Panc1 (cell line): ENCODE measurements at regions not wholly inside any gene's neighbourhood (a gene's known extent, or its start where the extent isn't known, plus 50 kb on each side); places are given as distances from the start of the nearest gene placed in this dataset.

Experiments
- ATAC-seq: fragments of 200-7000 bp; cut with Tn5 transposase; 2 replicates; pipeline ENCODE4 v1.9.1; 2020; ENCODE audit warnings: mild to moderate bottlenecking, moderate library complexity
- BruUV-seq: library from RNA; stranded (reverse); fragments of 400-500 nt; replicated peaks from 2 replicates; lab custom pipeline; 2021; lab: Mats Ljungman, UMichigan
- CTCF ChIA-PET: fragments of 300-600 bp; sonication (Branson Sonifier 250); formaldehyde crosslinking; loops from one replicate; lab custom pipeline; 2022; ENCODE audit warnings: antibody characterized with exemption; lab: Charles Lee
- POLR2A ChIA-PET: fragments of 300-600 bp; sonication (Branson Sonifier 250); formaldehyde crosslinking; loops from one replicate; lab custom pipeline; 2022; ENCODE audit warnings: antibody characterized with exemption; lab: Charles Lee
- DNase-seq: peaks from one replicate; pipeline ENCODE4 v3.0.0-alpha.2; 2010; ENCODE audit warnings: low read depth, low spot score
- H3K27ac ChIP-seq: 2 replicates; pipeline ENCODE4 v1.5.1; 2011; ENCODE audit warnings: mild to moderate bottlenecking, low read length, inconsistent platforms
- H3K27me3 ChIP-seq: fragments of 200-500 bp; sonication (Bioruptor generic); 2 replicates; pipeline ENCODE4 v1.6.0; 2014; ENCODE audit warnings: low read length, inconsistent platforms; ENCODE audit not compliant: control insufficient read depth, insufficient read depth
- H3K36me3 ChIP-seq: fragments of 200-500 bp; sonication (Bioruptor generic); 2 replicates; pipeline ENCODE4 v1.5.1; 2014; ENCODE audit warnings: inconsistent platforms, mild to moderate bottlenecking, low read length, moderate library complexity; ENCODE audit not compliant: control insufficient read depth, insufficient read depth
- H3K4me1 ChIP-seq: 2 replicates; pipeline ENCODE4 v1.5.1; 2011; ENCODE audit warnings: inconsistent platforms, mild to moderate bottlenecking, low read length, moderate library complexity; ENCODE audit not compliant: control insufficient read depth, insufficient read depth
- H3K4me3 ChIP-seq, 2 experiments: 2 replicates each; pipeline ENCODE4 v1.5.1; 2011 to 2012; ENCODE audit warnings: low read depth in 2 of 2, low read length in 2 of 2, mild to moderate bottlenecking in 2 of 2, inconsistent platforms in 1 of 2, moderate library complexity in 1 of 2
- H3K9me3 ChIP-seq: fragments of 200-500 bp; sonication (Bioruptor generic); 2 replicates; pipeline ENCODE4 v1.5.1; 2014; ENCODE audit warnings: low read depth, mild to moderate bottlenecking, inconsistent platforms, low read length, moderate library complexity; ENCODE audit not compliant: control insufficient read depth, insufficient read depth
- POLR2AphosphoS5 ChIP-seq: IDR thresholded peaks from 2 replicates; pipeline ENCODE4 v1.6.1; 2012; ENCODE audit warnings: mild to moderate bottlenecking, low read depth, low read length, moderate library complexity
- SIN3A ChIP-seq: IDR thresholded peaks from 2 replicates; pipeline ENCODE4 v1.6.1; 2012; ENCODE audit warnings: low read depth, mild to moderate bottlenecking, low read length, moderate library complexity, borderline replicate concordance; ENCODE audit not compliant: insufficient read depth
- TCF7L2 ChIP-seq: IDR thresholded peaks from 2 replicates; pipeline ENCODE4 v1.6.1; 2011; ENCODE audit warnings: mild to moderate bottlenecking, low read depth, low read length, inconsistent platforms
- in situ Hi-C: cut with HindIII; loops from 2 replicates; pipeline ENCODE4 v1.10.0; 2016; ENCODE audit warnings: low sequenced_read_pairs, low pct_unique_long_range_greater_than_20kb
- intact Hi-C: fragments of 100-400 bp; cut with micrococcal nuclease; formaldehyde crosslinking; loops from one replicate; pipeline ENCODE4 v1.10.0; 2022; ENCODE audit not compliant: unreplicated experiment
- TF ChIP-seq, protein P1 (sequence below): fragments of 450-650 bp; IDR thresholded peaks from 2 replicates; pipeline ENCODE4 v1.5.1; 2017; ENCODE audit warnings: mild to moderate bottlenecking
- TF ChIP-seq, protein P2 (sequence below), 2 experiments: IDR thresholded peaks; 2 replicates each; pipeline ENCODE4 v1.6.1; 2011 to 2012; ENCODE audit warnings: low read depth in 2 of 2, control low read depth in 1 of 2, low read length in 1 of 2, mild to moderate bottlenecking in 1 of 2, moderate library complexity in 1 of 2; ENCODE audit not compliant: insufficient read depth in 1 of 2

DNA sequence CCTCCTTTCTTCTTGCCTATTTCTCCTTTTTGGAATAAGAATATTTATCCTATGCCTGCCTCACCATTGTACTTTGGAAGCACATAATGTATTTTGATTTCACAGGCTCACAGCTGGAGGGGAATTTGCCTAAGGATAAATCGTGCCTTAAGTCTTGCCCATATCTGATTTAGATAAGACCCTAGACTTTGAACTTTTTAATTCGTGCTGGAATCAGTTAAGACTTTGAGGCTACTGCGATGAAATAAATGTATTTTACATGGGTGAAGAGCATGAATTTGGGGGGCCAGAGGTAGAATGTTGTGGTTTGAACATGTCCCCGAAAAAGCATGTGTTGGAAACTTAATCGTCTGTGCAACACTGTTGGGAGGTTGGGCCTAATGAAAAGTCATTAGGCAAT is 648.8 kb downstream of the EPHA7 start:
- intact Hi-C loops: loop anchor here (10.0 kb wide), 2 partner anchors 626 to 1686 kb away; no protein-coding TSS in a partner anchor
- H3K27me3 ChIP-seq: no peaks in the 10 kb centered on the region
- in situ Hi-C loops: no loop called here
- H3K27ac ChIP-seq: no peak overlapping the region
- no peak overlapping the region for H3K4me3 ChIP-seq
- DNase-seq: no peak
- ChIA-PET CTCF (no interaction called here), POLR2A (no interaction called here)
- no peaks in the 10 kb centered on the region for H3K36me3 ChIP-seq
- H3K9me3 ChIP-seq: no peaks in the 10 kb centered on the region
- ATAC-seq: no peak
- no TSS peak for BruUV-seq
- no peaks in the 10 kb centered on the region for H3K4me1 ChIP-seq
- TF ChIP-seq, protein P1, sequence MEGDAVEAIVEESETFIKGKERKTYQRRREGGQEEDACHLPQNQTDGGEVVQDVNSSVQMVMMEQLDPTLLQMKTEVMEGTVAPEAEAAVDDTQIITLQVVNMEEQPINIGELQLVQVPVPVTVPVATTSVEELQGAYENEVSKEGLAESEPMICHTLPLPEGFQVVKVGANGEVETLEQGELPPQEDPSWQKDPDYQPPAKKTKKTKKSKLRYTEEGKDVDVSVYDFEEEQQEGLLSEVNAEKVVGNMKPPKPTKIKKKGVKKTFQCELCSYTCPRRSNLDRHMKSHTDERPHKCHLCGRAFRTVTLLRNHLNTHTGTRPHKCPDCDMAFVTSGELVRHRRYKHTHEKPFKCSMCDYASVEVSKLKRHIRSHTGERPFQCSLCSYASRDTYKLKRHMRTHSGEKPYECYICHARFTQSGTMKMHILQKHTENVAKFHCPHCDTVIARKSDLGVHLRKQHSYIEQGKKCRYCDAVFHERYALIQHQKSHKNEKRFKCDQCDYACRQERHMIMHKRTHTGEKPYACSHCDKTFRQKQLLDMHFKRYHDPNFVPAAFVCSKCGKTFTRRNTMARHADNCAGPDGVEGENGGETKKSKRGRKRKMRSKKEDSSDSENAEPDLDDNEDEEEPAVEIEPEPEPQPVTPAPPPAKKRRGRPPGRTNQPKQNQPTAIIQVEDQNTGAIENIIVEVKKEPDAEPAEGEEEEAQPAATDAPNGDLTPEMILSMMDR: no peak
- TF ChIP-seq SIN3A (no peak), POLR2AphosphoS5 (no peak), TCF7L2 (no peak)
- TF ChIP-seq, protein P2, sequence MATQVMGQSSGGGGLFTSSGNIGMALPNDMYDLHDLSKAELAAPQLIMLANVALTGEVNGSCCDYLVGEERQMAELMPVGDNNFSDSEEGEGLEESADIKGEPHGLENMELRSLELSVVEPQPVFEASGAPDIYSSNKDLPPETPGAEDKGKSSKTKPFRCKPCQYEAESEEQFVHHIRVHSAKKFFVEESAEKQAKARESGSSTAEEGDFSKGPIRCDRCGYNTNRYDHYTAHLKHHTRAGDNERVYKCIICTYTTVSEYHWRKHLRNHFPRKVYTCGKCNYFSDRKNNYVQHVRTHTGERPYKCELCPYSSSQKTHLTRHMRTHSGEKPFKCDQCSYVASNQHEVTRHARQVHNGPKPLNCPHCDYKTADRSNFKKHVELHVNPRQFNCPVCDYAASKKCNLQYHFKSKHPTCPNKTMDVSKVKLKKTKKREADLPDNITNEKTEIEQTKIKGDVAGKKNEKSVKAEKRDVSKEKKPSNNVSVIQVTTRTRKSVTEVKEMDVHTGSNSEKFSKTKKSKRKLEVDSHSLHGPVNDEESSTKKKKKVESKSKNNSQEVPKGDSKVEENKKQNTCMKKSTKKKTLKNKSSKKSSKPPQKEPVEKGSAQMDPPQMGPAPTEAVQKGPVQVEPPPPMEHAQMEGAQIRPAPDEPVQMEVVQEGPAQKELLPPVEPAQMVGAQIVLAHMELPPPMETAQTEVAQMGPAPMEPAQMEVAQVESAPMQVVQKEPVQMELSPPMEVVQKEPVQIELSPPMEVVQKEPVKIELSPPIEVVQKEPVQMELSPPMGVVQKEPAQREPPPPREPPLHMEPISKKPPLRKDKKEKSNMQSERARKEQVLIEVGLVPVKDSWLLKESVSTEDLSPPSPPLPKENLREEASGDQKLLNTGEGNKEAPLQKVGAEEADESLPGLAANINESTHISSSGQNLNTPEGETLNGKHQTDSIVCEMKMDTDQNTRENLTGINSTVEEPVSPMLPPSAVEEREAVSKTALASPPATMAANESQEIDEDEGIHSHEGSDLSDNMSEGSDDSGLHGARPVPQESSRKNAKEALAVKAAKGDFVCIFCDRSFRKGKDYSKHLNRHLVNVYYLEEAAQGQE (IDR thresholded peaks at IDR 0.05; ENCODE audit: insufficient read depth in 1 of 2, low read depth in 2 of 2, low read length in 1 of 2): no peak

DNA sequence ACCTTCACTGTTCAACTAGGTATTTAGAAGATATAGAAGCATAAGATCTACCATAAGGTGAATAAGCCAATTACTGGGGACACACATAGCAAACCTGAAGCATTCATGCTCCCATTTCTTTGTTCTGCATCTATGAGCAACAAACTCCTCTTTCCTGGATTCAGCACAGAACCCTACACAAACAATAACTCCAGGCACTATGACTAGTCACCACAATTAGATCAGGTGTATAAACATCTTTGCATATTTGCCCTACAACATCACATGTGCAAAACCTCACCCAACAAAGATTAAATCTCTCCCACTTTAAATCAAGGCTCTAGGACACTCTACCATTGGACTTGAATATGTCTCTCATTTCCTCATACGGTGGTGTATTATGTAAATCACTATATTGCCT is 652.3 kb downstream of the EPHA7 start:
- ATAC-seq (no peak), DNase-seq (no peak)
- no TSS peak for BruUV-seq

More for the DNA sequence above, 652.3 kb downstream of the EPHA7 start:
- Histone ChIP-seq H3K4me3 (no peak overlapping the region), H3K27ac (no peak overlapping the region), H3K36me3 (no peaks in the 10 kb centered on the region), H3K4me1 (no peaks in the 10 kb centered on the region), H3K9me3 (no peaks in the 10 kb centered on the region), H3K27me3 (no peaks in the 10 kb centered on the region)
- ChIA-PET CTCF (no interaction called here), POLR2A (no interaction called here)
- in situ Hi-C loops (no loop called here), intact Hi-C loops (no loop called here)
- TF ChIP-seq TCF7L2 (no peak), SIN3A (no peak), POLR2AphosphoS5 (no peak)
- TF ChIP-seq, protein P1: no peak
- TF ChIP-seq, protein P2 (IDR thresholded peaks at IDR 0.05; ENCODE audit: insufficient read depth in 1 of 2, low read depth in 2 of 2, low read length in 1 of 2): no peak
